ENCODE measurements at regions not wholly inside any gene's neighbourhood (a gene's known extent, or its start where the extent isn't known, plus 50 kb on each side); places are given as distances from the start of the nearest gene placed in this dataset.
"Not testable (repeated sequence)": the region's sequence is repeated elsewhere in the genome, so short reads cannot be mapped to it uniquely, and the experiment has no call there.

DNA sequence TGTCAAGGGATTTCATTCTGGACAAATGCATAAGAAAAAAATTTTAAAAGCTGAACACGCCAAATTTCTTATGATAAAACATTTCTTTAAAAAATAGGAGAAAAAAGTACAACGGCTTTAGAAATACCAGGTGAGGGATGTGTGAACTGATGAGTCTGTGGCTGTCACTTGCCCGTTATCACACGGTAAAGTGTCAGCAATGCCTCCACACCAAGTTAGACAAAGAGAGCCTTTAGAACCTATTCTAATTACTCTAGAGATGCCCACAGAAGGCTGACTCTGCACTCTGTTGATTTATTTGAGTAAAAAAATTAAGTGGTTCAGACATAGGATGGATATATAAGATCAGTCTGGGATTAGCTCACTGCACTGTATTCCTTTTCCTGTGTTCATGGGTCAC lies 523.8 kb downstream of the RNF144A start:
- no TSS peak for BruUV-seq (replicated peaks)
- no peaks in the 10 kb centered on the region for H3K36me3 ChIP-seq (ENCODE audit: control insufficient read depth in 1 of 2, insufficient read depth in 2 of 2, low read length in 2 of 2)
- ChIA-PET RAD21 (ENCODE audit: low non-redundant PET in 1 of 2, low total read pairs in 2 of 2, uncharacterized antibody in 2 of 2, unreplicated experiment in 2 of 2) (no interaction called here), CTCF (no interaction called here), POLR2A (no interaction called here)
- intact Hi-C loops (cut with micrococcal nuclease): no loop called here
- no peaks in the 10 kb centered on the region for H3K9me3 ChIP-seq (ENCODE audit: control insufficient read depth in 1 of 2, insufficient read depth in 1 of 2, low read depth in 1 of 2, low read length in 2 of 2)
- peaks cover 12% of the 10 kb centered on the region for H3K27me3 ChIP-seq (ENCODE audit: insufficient read depth, low read length)
- no peaks in the 10 kb centered on the region for H3K4me1 ChIP-seq (ENCODE audit: control insufficient read depth in 1 of 2, insufficient read depth in 2 of 2, low read length in 2 of 2)
- H4K20me1 ChIP-seq (ENCODE audit: insufficient read depth): no peaks in the 10 kb centered on the region
- H3K9me2 ChIP-seq (ENCODE audit: insufficient read depth): no peaks in the 10 kb centered on the region
- DNase-seq (ENCODE audit: low read depth, low spot score) (no peak), ATAC-seq (no peak)
- TF ChIP-seq SIN3A (IDR thresholded peaks at IDR 0.05; ENCODE audit: low read depth) (no peak), REST (IDR thresholded peaks at IDR 0.05; ENCODE audit: low read depth) (no peak), ATF3 (IDR thresholded peaks at IDR 0.05) (no peak), SRF (IDR thresholded peaks at IDR 0.05; ENCODE audit: low read depth) (no peak), MAX (IDR thresholded peaks at IDR 0.05) (no peak), FOSL1 (IDR thresholded peaks at IDR 0.05; ENCODE audit: low read depth) (no peak), POLR2AphosphoS5 (IDR thresholded peaks at IDR 0.05; ENCODE audit: low read depth, low read length) (no peak), EZH2 (IDR thresholded peaks at IDR 0.05) (no peak), POLR2A (IDR thresholded peaks at IDR 0.05; ENCODE audit: borderline replicate concordance, extremely low read depth, insufficient read depth, insufficient read length) (no peak), ZNF274 (IDR thresholded peaks at IDR 0.05; ENCODE audit: low read depth, low read length) (no peak), TCF7L2 (IDR thresholded peaks at IDR 0.05; ENCODE audit: borderline replicate concordance, extremely low read depth, insufficient read depth, insufficient read length) (no peak), EGR1 (IDR thresholded peaks at IDR 0.05; ENCODE audit: low read depth) (no peak), CTCF (IDR thresholded peaks at IDR 0.05 in 2 of 3, conservative IDR thresholded peaks at IDR 0.05 in 1 of 3; ENCODE audit: borderline replicate concordance in 1 of 3, insufficient read depth in 1 of 3, low read depth in 2 of 3, low read length in 2 of 3) (no peak), EZH2phosphoT487 (IDR thresholded peaks at IDR 0.05; ENCODE audit: borderline replicate concordance) (no peak)
- H3K4me3 ChIP-seq (replicated peaks in 1 of 2; ENCODE audit: low read depth in 1 of 2, low read length in 2 of 2): no peak overlapping the region
- no peak overlapping the region for H3K27ac ChIP-seq (ENCODE audit: low read depth, low read length)
- no peak overlapping the region for H3K4me2 ChIP-seq (ENCODE audit: low read length)
- no peaks in the 10 kb centered on the region for H3K79me2 ChIP-seq (ENCODE audit: insufficient read depth, low read length)
- H3K9ac ChIP-seq (ENCODE audit: low read length): no peak overlapping the region
- no peak overlapping the region for H2AFZ ChIP-seq (ENCODE audit: low read depth, low read length, poor library complexity, severe bottlenecking)

DNA sequence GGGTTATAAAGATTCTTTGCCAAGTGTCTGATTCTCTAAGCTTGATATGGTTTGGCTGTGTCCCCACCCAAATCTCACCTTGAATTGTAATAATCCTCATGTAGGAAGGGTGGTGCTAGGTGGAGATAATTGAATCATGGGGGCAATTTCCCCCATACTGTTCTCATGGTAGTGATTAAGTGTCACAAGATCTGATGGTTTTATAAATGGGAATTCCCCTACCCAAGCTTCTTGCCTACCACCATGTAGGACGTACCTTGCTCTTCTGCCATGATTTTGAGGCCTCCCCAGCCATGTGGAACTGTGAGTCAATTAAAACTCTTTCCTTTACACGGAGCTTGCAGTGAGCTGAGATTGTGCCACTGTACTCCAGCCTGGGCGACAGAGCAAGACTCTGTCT lies 524.6 kb downstream of the RNF144A start:
- H3K36me3 ChIP-seq (ENCODE audit: control insufficient read depth in 1 of 2, insufficient read depth in 2 of 2, low read length in 2 of 2); H4K20me1 ChIP-seq (ENCODE audit: insufficient read depth); ATAC-seq; RAD21 ChIA-PET (ENCODE audit: low non-redundant PET in 1 of 2, low total read pairs in 2 of 2, uncharacterized antibody in 2 of 2, unreplicated experiment in 2 of 2); intact Hi-C loops (cut with micrococcal nuclease); H3K9me2 ChIP-seq (ENCODE audit: insufficient read depth); H3K4me3 ChIP-seq (replicated peaks in 1 of 2; ENCODE audit: low read depth in 1 of 2, low read length in 2 of 2); H3K79me2 ChIP-seq (ENCODE audit: insufficient read depth, low read length); H3K9me3 ChIP-seq (ENCODE audit: control insufficient read depth in 1 of 2, insufficient read depth in 1 of 2, low read depth in 1 of 2, low read length in 2 of 2); CTCF ChIA-PET; H3K4me1 ChIP-seq (ENCODE audit: control insufficient read depth in 1 of 2, insufficient read depth in 2 of 2, low read length in 2 of 2); DNase-seq (ENCODE audit: low read depth, low spot score); BruUV-seq (replicated peaks); H3K27ac ChIP-seq (ENCODE audit: low read depth, low read length); H3K9ac ChIP-seq (ENCODE audit: low read length); POLR2A ChIA-PET; H2AFZ ChIP-seq (ENCODE audit: low read depth, low read length, poor library complexity, severe bottlenecking); H3K4me2 ChIP-seq (ENCODE audit: low read length): not testable (repeated sequence)
- H3K27me3 ChIP-seq (ENCODE audit: insufficient read depth, low read length): peaks cover 12% of the 10 kb centered on the region
